NB4 (cell line): ENCODE measurements at regions not wholly inside any gene's neighbourhood (a gene's known extent, or its start where the extent isn't known, plus 50 kb on each side); places are given as distances from the start of the nearest gene placed in this dataset.

Source experiments
- CTCF ChIP-seq: IDR thresholded peaks from one replicate; pipeline ENCODE4 v1.5.1; 2012; ENCODE audit warnings: low read depth, low read length
- MYC ChIP-seq: IDR thresholded peaks from 2 replicates; pipeline ENCODE4 v1.6.1; 2011; ENCODE audit warnings: low read depth, low read length
- POLR2A ChIP-seq: IDR thresholded peaks from 2 replicates; pipeline ENCODE4 v1.6.1; 2011; ENCODE audit warnings: mild to moderate bottlenecking; ENCODE audit not compliant: insufficient read length; ENCODE audit errors: extremely low read depth

GRCh38 chr6:168995526-168996355, 257.9 kb downstream of the THBS2 start:
- TF ChIP-seq MYC (no peak), CTCF (no peak), POLR2A (no peak)
